NT2/D1 (cell line): ENCODE measurements at regions not wholly inside any gene's neighbourhood (a gene's known extent, or its start where the extent isn't known, plus 50 kb on each side); places are given as distances from the start of the nearest gene placed in this dataset.

ENCODE experiments used
- DNase-seq: peaks from one replicate; pipeline ENCODE4 v3.0.0-alpha.2; 2011; ENCODE audit warnings: low read depth, low spot score
- H3K27me3 ChIP-seq: 2 replicates; pipeline ENCODE4 v1.6.0; 2011; ENCODE audit warnings: mild to moderate bottlenecking; ENCODE audit not compliant: insufficient read length, insufficient read depth
- H3K36me3 ChIP-seq: 2 replicates; pipeline ENCODE4 v1.6.1; 2011; ENCODE audit warnings: mild to moderate bottlenecking, low read length, mixed read lengths; ENCODE audit not compliant: insufficient read depth, insufficient read length
- H3K4me1 ChIP-seq: 2 replicates; pipeline ENCODE4 v1.5.1; 2011; ENCODE audit not compliant: insufficient read depth, insufficient read length
- H3K4me3 ChIP-seq: 2 replicates; pipeline ENCODE4 v1.5.1; 2011; ENCODE audit warnings: low read depth; ENCODE audit not compliant: insufficient read length
- H3K9ac ChIP-seq: 2 replicates; pipeline ENCODE4 v1.6.0; 2011; ENCODE audit warnings: low read depth; ENCODE audit not compliant: insufficient read length
- H3K9me3 ChIP-seq: 2 replicates; pipeline ENCODE4 v1.5.1; 2011; ENCODE audit warnings: mild to moderate bottlenecking, low read length; ENCODE audit not compliant: insufficient read depth
- SUZ12 ChIP-seq: IDR thresholded peaks from 2 replicates; pipeline ENCODE4 v1.6.1; 2011; ENCODE audit not compliant: insufficient read length, insufficient read depth; ENCODE audit errors: extremely low read depth
- YY1 ChIP-seq: IDR thresholded peaks from 2 replicates; pipeline ENCODE4 v1.6.1; 2011; ENCODE audit not compliant: insufficient read length, insufficient read depth
- ZNF274 ChIP-seq: IDR thresholded peaks from 2 replicates; pipeline ENCODE4 v1.6.1; 2011; ENCODE audit warnings: mild to moderate bottlenecking, low read depth, low read length

DNA sequence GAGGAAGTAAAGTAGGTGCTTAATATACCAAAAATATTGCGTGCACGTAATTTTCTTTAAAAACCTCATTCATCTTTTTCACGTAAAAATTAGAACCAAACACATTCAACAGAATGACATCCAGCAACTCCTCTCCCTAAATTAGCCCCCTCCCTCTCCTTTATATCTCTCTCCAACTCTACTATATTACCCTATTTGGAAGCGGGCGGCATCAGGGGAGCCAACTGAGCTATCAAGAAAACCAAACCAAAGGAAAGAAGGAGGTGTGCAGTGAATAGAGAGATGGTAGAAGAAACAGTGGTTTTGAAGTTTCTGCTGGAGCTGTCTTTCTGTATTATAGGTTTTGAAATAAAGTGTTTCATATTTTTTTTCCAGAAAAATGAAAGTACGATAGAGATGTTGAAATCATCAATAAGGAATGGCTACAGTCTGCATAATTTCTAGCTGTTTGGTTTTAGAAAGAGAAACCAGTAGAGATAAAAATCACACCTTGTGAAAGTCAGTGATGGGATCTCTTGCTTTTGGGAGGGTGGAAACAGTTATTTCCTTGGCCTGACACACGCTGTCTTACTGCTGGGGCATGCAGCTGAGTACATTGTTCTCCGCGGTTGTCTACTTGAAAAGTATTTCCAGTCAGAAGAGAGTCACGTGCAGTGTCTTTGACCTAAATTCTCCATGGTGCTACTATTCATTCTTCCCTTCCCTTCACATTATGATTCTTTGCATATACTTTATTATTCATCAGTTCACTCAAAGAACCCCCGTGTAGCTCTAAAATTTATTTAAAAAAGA lies 94.1 kb upstream of the WDR17 start:
- Histone ChIP-seq H3K27me3 (no peaks in the 10 kb centered on the region), H3K4me1 (no peaks in the 10 kb centered on the region), H3K36me3 (no peaks in the 10 kb centered on the region), H3K4me3 (no peak overlapping the region), H3K9me3 (no peaks in the 10 kb centered on the region), H3K9ac (no peak overlapping the region)
- DNase-seq = no peak
- no peak for TF ChIP-seq ZNF274
- no peak for TF ChIP-seq YY1
- TF ChIP-seq SUZ12 = no peak

- Histone ChIP-seq H3K9me3 (no peaks in the 10 kb centered on the region), H3K9ac (no peak overlapping the region), H3K27me3 (no peaks in the 10 kb centered on the region), H3K4me1 (no peaks in the 10 kb centered on the region), H3K4me3 (no peak overlapping the region), H3K36me3 (no peaks in the 10 kb centered on the region)
- TF ChIP-seq ZNF274 (no peak), YY1 (no peak), SUZ12 (no peak)
- no peak for DNase-seq
Measured at GRCh38 chr4:175973027-175973923, 92.4 kb upstream of the WDR17 start.

GRCh38 chr4:175983636-175984035 lies 82.0 kb upstream of the WDR17 start:
- no peak overlapping the region for H3K9ac ChIP-seq
- TF ChIP-seq ZNF274 (no peak), YY1 (no peak)
- no peaks in the 10 kb centered on the region for H3K4me1 ChIP-seq
- no peaks in the 10 kb centered on the region for H3K36me3 ChIP-seq
- no peak overlapping the region for H3K4me3 ChIP-seq
- DNase-seq = no peak
- H3K27me3 ChIP-seq = no peaks in the 10 kb centered on the region
- no peaks in the 10 kb centered on the region for H3K9me3 ChIP-seq

GRCh38 chr4:175986668-175987067 lies 79.0 kb upstream of the WDR17 start:
- H3K4me1 ChIP-seq = no peaks in the 10 kb centered on the region
- H3K9me3 ChIP-seq = no peaks in the 10 kb centered on the region
- no peak for DNase-seq
- H3K27me3 ChIP-seq = no peaks in the 10 kb centered on the region
- TF ChIP-seq ZNF274 = no peak
- no peak for TF ChIP-seq SUZ12
- no peak for TF ChIP-seq YY1
- H3K4me3 ChIP-seq = no peak overlapping the region
- H3K9ac ChIP-seq = no peak overlapping the region
- H3K36me3 ChIP-seq = no peaks in the 10 kb centered on the region

DNA sequence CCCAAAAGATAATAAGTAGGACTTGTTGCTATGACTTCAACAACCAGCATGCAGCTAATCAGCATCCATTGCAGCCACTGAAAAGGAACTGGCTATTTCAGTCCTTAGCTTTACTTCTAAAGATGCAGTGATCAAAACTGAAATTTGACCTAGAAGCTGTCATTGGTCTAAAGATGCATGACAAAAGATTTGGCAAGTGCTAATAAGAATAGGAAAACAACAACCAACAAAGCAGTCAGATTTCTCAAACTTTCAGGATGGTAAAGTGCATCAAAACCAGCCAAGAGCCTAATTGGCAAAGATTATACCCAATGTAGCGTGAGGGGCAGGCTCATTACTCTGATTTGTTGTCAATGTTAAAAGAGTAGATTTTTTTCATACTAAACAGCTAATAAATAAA lies 77.1 kb upstream of the WDR17 start:
- Histone ChIP-seq H3K27me3 (no peaks in the 10 kb centered on the region), H3K4me1 (no peaks in the 10 kb centered on the region), H3K4me3 (no peak overlapping the region), H3K36me3 (no peaks in the 10 kb centered on the region), H3K9me3 (no peaks in the 10 kb centered on the region), H3K9ac (no peak overlapping the region)
- no peak for DNase-seq
- TF ChIP-seq ZNF274 (no peak), YY1 (no peak), SUZ12 (no peak)

DNA sequence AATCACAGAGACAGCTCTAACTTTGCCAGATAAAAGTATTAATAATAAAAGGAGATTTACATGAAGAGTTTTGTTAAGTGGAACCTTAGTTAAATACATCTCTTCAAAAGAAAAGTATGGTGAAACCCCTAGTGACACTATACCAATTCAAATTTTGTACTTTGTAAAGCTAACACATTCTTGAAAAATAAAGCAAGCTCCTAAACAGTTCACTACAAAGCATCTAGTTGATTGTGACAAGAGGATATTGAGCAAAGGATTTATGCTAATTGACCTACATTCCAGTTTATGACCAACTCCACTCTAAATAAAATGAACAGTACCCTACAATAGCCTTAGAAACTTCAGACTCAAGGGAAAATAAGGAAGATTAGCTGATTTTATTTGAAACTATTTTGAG lies 69.4 kb upstream of the WDR17 start:
- no peak overlapping the region for H3K4me3 ChIP-seq
- no peaks in the 10 kb centered on the region for H3K4me1 ChIP-seq
- TF ChIP-seq SUZ12 = no peak
- TF ChIP-seq ZNF274 = no peak
- TF ChIP-seq YY1 = no peak
- H3K9me3 ChIP-seq = no peaks in the 10 kb centered on the region
- H3K9ac ChIP-seq = no peak overlapping the region
- H3K27me3 ChIP-seq = peaks cover under 1% of the 10 kb centered on the region
- DNase-seq = no peak
- no peaks in the 10 kb centered on the region for H3K36me3 ChIP-seq

GRCh38 chr4:175997291-175997690 lies 68.3 kb upstream of the WDR17 start:
- DNase-seq = no peak
- TF ChIP-seq YY1 (no peak), SUZ12 (no peak), ZNF274 (no peak)
- Histone ChIP-seq H3K27me3 (peaks cover 10% of the 10 kb centered on the region), H3K9ac (no peak overlapping the region), H3K4me1 (no peaks in the 10 kb centered on the region), H3K9me3 (no peaks in the 10 kb centered on the region), H3K36me3 (no peaks in the 10 kb centered on the region), H3K4me3 (no peak overlapping the region)
